Left colon (tissue), 2 donors: ENCODE measurements at regions not wholly inside any gene's neighbourhood (a gene's known extent, or its start where the extent isn't known, plus 50 kb on each side); places are given as distances from the start of the nearest gene placed in this dataset.

Source experiments
- ATAC-seq: fragments of 200-7000 bp; cut with Tn5 transposase; one replicate; pipeline ENCODE4 v1.9.1; 2020; ENCODE audit warnings: mild to moderate bottlenecking, moderate library complexity
- DNase-seq, 2 donors: peaks; one replicate each; pipeline ENCODE4 v3.0.0-alpha.2; 2020
- intact Hi-C, 2 donors: fragments of 100-400 bp; cut with DNase I in 1 of 2; cut with micrococcal nuclease in 1 of 2; formaldehyde crosslinking; loops; one replicate each; pipeline versions ENCODE4 v1.11.2 to v1.14.0; 2022; cut with DNase I, micrococcal nuclease
- donor health status: DM: no; HTN: no; CAD: no.
- donor health status: DM: yes; HTN: yes; CAD: no.

- no peak for ATAC-seq
- DNase-seq, result no peak
- intact Hi-C loops, result no loop called here
Observed at GRCh38 chr5:21694567-21694966, 1158.6 kb downstream of the CDH12 start.

DNA sequence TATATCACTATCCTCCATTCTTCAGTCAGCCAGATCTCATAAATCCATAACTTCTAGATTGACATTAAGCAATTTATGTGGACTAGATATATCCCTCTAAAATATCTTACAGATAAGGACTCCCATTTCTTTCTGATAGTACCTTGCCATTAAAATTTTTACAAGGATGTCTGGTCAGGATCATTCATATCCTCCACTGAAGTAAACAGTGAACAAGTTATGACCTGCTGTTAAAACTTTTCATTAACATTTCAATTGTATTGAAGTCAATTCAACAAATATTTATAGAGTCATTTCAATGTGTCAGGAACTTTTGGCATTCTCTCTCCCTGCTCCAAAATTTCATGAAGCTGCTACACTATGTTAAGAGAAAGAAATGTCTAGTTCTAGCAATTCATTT lies 1159.6 kb downstream of the CDH12 start:
- DNase-seq (no peak), ATAC-seq (no peak)
- intact Hi-C loops, result no loop called here

- ATAC-seq (no peak), DNase-seq (no peak)
- intact Hi-C loops, result no loop called here
Observed at GRCh38 chr5:21689587-21689986, 1163.6 kb downstream of the CDH12 start.

DNA sequence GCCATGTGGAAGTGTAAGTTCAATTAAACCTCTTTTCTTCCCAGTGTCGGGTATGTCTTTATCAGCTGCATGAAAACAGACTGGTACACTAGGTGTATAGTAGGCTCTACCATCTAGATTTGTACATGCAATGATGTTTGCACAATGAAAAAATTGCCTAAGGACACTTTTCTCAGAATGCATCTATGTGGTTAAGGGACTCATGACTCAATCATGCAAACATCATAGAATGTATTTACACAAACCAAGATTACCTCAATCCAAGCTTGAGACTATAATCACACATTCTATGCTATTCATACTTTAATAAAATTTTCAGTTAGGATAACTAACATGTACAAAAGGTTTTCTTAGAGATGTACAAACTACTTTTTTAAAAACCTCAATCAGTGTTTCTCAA lies 1164.5 kb downstream of the CDH12 start:
- DNase-seq (no peak), ATAC-seq (no peak)
- intact Hi-C loops, result no loop called here

DNA sequence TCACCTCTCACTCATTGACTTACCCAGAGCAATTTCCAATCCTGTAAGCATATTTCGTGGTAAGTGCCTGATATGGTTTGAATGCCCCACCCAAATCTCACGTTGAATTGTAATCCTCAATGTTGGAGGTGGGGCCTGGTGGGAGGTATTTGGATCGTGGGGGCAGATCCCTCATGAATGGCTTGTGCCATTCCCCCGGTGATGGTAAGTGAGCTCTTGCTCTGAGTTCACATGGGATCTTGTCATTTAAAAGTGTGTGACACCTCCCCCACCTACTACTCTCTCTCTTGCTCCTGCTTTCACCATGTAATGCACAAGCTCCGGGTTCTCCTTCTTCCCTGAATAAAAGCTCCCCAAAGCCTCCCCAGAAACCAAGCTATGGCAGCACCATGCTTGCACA lies 1165.5 kb downstream of the CDH12 start:
- DNase-seq, result no peak
- no peak for ATAC-seq
- intact Hi-C loops, result no loop called here

DNA sequence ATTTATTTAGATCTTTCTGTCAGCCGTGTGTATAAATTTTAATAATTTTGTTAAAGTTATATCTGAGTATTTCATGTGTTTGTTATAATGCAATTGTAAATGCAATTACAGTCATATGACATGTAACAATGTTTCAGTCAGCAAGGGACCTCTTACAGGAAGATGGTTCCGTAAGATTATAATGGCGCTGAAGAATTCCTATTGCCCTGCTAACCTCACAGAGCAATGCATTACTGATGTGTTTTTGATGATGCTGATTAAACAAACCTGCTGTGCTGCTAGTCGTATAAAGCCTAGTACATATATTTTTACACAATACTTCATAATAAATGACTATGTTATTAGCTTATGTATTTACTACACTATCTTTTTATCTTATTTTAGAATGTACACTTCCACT lies 1166.4 kb downstream of the CDH12 start:
- no peak for ATAC-seq
- intact Hi-C loops, result no loop called here
- DNase-seq, result no peak

DNA sequence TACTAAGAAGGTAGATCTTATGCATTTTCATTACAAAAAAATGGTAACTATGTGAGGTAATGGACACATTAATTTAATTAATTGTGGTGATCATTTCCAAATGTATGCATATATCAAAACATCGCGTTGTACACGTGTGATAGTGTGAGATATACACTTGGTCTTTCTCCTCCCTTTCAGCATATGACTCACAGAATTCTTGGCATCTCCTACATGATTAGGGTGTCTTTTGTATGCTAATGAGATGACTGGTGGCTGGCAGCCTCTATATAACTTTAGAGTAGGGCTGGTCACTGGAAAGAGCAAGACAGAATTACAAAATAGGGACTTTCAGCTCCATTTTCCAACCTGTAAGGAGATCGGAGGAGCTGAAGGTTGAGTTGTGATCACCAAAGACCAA lies 1167.6 kb downstream of the CDH12 start:
- no peak for ATAC-seq
- intact Hi-C loops, result no loop called here
- DNase-seq, result no peak

- intact Hi-C loops, result no loop called here
- no peak for DNase-seq
- ATAC-seq, result no peak
Observed at GRCh38 chr5:21684992-21685391, 1168.2 kb downstream of the CDH12 start.

GRCh38 chr5:21681911-21682310 lies 1171.2 kb downstream of the CDH12 start:
- intact Hi-C loops, result no loop called here
- no peak for ATAC-seq
- no peak for DNase-seq

DNA sequence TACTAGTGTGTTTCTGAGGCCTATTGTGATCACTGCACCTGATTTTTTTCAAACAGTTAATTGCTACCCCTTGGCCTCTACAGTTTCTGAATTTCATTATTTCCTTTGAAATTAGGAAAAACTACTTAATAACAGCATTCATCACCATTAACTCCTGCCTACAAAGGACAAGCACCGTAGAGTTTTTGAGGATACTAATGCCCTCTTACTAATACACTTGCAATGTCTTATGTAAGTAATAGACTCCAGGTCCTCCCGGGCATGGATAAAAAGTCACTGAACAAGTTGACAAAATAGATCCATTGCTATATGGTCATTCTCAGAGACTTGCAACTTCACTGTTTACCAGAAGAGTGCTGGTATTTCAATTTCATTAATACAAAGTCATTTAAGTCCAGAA lies 1172.5 kb downstream of the CDH12 start:
- ATAC-seq, result no peak
- no peak for DNase-seq
- intact Hi-C loops, result no loop called here

GRCh38 chr5:21680196-21680595 lies 1172.9 kb downstream of the CDH12 start:
- no peak for DNase-seq
- intact Hi-C loops, result no loop called here
- ATAC-seq, result no peak

DNA sequence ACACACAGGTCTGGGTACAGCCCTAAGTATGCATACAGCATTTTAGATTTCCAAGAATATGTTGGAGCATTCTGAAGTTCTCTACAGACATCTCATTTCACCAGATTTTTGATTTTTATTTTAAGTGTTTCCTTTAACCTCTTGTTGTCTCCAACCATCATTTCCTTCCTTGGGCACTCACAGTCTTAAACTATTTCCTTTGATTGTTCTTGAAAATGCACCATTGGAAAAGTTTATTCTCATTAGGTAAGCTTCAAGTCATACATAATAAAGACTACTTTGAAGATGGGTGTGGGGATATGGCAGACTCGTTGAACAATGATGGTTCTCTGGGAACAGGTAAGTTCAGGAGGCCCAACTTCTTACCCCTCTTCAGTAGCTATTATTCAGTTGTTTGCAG lies 1174.6 kb downstream of the CDH12 start:
- intact Hi-C loops, result no loop called here
- no peak for ATAC-seq

GRCh38 chr5:21672911-21673310 lies 1180.2 kb downstream of the CDH12 start:
- ATAC-seq, result no peak
- intact Hi-C loops, result no loop called here
- DNase-seq, result no peak

More for the DNA sequence above, 1174.6 kb downstream of the CDH12 start:
- DNase-seq, result no peak

DNA sequence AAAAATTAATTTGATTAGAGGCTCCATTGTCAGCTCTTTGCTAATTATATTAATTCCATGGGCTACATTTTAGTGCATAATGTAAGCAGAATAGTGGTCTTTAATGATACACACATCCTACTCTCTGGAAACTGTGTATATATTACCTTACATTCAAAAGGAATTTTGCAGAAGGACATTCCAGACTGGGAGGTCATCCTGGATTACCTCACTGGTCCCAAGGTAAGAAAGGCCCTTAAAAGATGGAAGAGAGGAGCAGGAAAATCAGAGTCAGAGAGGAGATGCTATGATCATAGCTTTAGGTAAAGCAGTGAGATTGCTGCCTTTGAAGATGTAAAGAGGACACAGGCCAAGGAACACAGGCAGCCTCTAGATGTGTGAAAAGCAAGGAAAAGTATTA lies 1180.8 kb downstream of the CDH12 start:
- intact Hi-C loops, result no loop called here
- no peak for ATAC-seq
- no peak for DNase-seq

GRCh38 chr5:21665524-21665923 lies 1187.6 kb downstream of the CDH12 start:
- DNase-seq, result no peak
- no peak for ATAC-seq
- intact Hi-C loops, result no loop called here

DNA sequence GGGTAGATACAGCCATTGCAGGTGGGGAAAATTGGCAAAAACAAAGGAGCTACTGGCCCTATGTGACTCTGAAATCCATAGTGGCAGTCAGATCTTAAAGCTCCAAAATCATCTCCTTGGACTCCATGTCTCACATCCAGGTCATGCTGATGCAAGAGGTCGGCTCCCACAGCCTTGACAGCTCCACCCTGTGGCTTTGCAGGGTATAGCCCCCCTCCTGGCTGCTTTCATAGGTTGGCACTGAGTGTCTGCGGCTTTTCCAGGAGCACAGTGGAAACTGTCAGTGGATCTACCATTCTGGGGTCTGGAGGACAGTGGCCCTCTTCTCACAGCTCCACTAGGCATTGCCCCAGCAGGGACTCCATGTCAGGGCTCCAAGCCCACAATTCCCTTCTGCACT lies 1190.1 kb downstream of the CDH12 start:
- ATAC-seq (no peak), DNase-seq (no peak)
- intact Hi-C loops, result no loop called here

- DNase-seq (no peak), ATAC-seq (no peak)
- intact Hi-C loops, result no loop called here
Observed at GRCh38 chr5:21661184-21661583, 1192.0 kb downstream of the CDH12 start.

DNA sequence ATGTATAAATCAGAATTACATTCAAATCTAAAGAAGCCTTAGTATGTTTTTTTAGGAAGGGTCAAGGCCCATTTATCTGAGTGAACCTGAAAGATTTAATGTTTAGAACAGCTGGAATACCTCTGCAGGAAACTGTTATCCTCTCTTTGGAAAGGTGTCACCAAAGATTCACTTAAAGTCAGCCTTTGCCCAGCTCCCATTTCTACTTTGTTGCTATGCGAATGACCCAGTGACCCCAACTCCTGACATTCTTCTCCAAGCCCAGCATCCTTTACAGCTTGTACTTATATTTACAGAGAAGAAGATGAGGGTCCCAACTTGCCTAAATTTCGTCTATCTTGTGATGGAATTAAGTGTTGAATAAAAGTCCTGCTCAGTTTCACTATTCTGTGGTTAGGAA lies 1198.6 kb downstream of the CDH12 start:
- ATAC-seq (no peak), DNase-seq (no peak)
- intact Hi-C loops, result no loop called here

DNA sequence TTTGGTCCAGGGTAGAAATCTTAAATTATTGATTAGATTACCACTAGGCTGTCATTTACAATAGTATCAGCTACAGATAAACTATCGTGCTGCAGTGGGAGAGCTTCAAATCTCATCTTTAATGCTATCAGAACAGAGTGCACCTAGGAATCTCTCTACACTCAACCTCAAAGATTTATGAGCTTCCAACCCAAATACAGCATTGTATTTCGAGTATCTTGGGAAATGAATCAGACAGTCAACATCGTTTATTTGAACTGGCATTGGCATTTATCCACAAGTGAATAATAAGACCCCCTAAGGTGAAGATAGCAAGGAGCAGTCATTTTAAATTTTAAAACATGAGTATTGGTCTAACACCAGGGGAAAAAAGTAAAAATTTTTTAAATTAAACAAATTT lies 1203.2 kb downstream of the CDH12 start:
- intact Hi-C loops, result no loop called here
- ATAC-seq (no peak), DNase-seq (no peak)

- ATAC-seq (no peak), DNase-seq (no peak)
- intact Hi-C loops, result no loop called here
Observed at GRCh38 chr5:21646469-21646868, 1206.7 kb downstream of the CDH12 start.

DNA sequence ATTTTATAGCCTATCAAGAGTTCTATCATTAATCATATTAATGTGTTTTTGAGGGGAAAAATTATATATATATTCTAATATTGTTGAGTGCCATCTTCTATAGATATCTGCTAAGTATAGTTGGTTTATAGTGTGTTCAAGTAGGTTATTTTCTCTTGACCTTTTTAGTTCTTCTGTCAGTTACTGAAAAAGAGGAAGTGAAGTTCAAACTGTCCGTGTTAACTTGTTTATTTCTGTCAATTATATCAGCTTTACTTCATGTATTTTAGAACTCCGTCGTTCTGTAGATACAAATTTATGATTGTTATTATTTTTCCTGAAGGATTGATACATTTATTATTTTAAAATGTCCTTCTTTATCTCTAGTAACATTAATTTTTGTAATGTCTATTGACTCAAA lies 1209.1 kb downstream of the CDH12 start:
- no peak for DNase-seq
- no peak for ATAC-seq
- intact Hi-C loops, result no loop called here

DNA sequence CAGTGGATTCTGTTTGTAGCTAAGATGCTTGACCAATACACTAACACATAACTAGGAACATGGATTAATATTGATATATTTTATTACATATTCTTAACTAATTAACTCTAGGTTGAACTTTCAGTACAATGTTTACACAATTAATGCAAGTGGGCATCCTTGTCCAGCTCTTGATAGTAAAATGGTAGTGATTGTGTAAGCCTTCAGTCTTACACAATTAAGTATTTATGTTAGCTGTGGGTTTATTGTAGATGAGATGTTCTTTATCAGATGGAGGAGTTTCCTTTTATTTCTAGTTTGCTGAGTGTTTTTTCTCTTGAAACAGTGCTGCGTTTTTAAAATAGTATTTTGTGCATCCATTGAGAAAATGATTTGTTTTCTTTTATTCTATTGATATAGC lies 1210.8 kb downstream of the CDH12 start:
- ATAC-seq, result no peak
- no peak for DNase-seq
- intact Hi-C loops, result no loop called here
